Ectodermal cell (in vitro differentiated cells): ENCODE measurements at regions not wholly inside any gene's neighbourhood (a gene's known extent, or its start where the extent isn't known, plus 50 kb on each side); places are given as distances from the start of the nearest gene placed in this dataset.

Experiments used
- H3K27ac ChIP-seq: 2 replicates; pipeline ENCODE4 v1.7.0; 2013; ENCODE audit warnings: mild to moderate bottlenecking, low read depth, low read length; ENCODE audit not compliant: insufficient read depth, poor library complexity, severe bottlenecking
- H3K27me3 ChIP-seq: 2 replicates; pipeline ENCODE4 v1.7.0; 2013; ENCODE audit warnings: mild to moderate bottlenecking, low read length; ENCODE audit not compliant: insufficient read depth, control insufficient read depth, poor library complexity, severe bottlenecking
- H3K36me3 ChIP-seq: one replicate; pipeline ENCODE4 v1.7.0; 2013; ENCODE audit warnings: low read length; ENCODE audit not compliant: control insufficient read depth, insufficient read depth
- H3K4me1 ChIP-seq: one replicate; pipeline ENCODE4 v1.7.0; 2013; ENCODE audit warnings: low read length; ENCODE audit not compliant: control insufficient read depth, insufficient read depth
- H3K4me3 ChIP-seq: 2 replicates; pipeline ENCODE4 v1.7.0; 2013; ENCODE audit warnings: low read depth, low read length, control low read depth; ENCODE audit not compliant: insufficient read depth
- H3K9me3 ChIP-seq: 2 replicates; pipeline ENCODE4 v1.7.0; 2013; ENCODE audit warnings: mild to moderate bottlenecking, low read length, moderate library complexity; ENCODE audit not compliant: control insufficient read depth
- WGBS, 2 experiments: methylation state at CpG; one replicate each; pipeline ENCODE4 v1.1.7; 2013; ENCODE audit warnings: missing lambda C conversion rate in 2 of 2; 5-methylcytosine and 5-hydroxymethylcytosine counted together

DNA sequence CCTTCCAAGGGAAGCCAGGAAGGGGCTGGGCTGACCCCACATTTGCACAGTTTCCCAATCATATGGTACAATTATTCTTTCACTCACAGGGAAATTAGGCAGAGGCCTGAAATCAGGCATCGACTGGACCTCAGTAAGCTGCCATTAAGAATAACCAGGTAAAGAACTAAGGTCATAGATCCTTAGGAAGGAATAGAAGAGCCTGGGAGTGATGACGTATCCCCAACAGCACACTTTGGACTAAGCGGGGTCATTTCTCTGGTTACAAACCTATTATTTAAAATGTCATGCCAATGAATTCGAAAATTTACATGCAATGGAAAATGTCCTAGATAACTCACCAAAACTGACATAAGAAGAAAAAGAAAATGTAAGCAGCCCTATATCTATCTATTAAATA is 118.2 kb downstream of the BRD1 start:
- Histone ChIP-seq H3K9me3 (no peaks in the 10 kb centered on the region), H3K36me3 (no peaks in the 10 kb centered on the region), H3K4me3 (no peak overlapping the region), H3K27ac (no peak overlapping the region), H3K4me1 (no peaks in the 10 kb centered on the region), H3K27me3 (peaks cover 4% of the 10 kb centered on the region)
- 78 to 88% methylated on average over 4 of the region's 4 CpGs for WGBS, 2 experiments

DNA sequence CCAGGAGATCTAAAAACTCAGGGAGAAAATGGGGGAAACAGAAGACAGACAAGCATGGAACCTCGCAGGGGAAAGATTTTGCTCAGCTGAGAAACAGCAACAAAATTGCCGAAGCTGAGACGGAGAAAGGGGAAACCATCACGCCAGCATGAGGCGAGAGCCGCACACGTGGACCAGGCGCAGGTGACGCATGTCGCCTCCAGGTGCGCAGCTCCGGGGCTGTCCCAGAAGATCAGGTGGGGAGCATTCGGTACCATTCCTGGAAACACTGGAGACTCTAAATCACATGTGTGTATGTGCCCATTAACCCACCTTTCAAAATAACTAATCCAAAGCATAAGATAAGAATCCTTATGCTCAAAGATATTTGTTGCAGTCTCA is 121.7 kb downstream of the BRD1 start:
- no peak overlapping the region for H3K4me3 ChIP-seq
- 93 to 94% methylated on average over 13 of the region's 13 CpGs for WGBS, 2 experiments
- H3K36me3 ChIP-seq = no peaks in the 10 kb centered on the region

DNA sequence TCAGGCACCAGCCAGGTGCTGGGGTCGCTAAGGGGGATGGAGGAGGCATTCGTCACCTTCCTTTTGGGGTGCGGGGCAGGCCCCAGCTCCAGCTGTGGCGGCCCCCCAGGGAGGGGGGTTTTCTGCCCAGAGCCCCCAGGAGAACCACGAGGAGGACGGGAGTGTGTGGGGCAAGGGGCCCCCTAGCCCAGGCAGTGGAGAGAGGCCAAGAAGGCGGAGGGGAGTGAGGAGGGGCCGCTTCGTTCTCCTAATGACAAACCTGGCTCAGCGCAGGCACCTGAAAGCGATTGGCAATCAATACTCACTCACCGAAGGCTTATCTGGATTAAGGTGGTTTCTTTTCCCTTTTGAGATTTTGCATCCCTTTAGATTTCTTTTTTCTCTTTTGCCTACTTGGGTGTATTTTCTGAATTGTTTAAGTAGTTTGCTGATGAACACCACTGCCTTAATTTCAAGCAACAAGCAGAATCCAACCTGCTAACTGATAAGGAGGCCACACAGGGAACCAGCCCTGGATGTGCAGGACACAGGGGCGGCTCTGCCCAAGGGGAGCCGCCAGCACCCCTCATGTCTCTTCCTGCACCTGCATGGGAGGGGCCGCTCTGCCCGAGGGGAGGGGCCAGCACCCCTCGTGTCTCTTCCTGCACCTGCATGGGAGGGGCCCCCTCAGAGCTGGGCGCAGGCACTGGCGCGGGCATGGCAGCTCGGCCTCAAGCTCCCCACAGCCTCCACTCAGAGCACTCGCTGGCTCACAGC is 122.3 kb downstream of the BRD1 start:
- no peaks in the 10 kb centered on the region for H3K36me3 ChIP-seq
- no peak overlapping the region for H3K4me3 ChIP-seq
- no peak overlapping the region for H3K27ac ChIP-seq
- 83 to 84% methylated on average over 22 of the region's 22 CpGs for WGBS, 2 experiments
- no peaks in the 10 kb centered on the region for H3K27me3 ChIP-seq
- H3K9me3 ChIP-seq = no peaks in the 10 kb centered on the region
- no peaks in the 10 kb centered on the region for H3K4me1 ChIP-seq

More for the DNA sequence above, 121.7 kb downstream of the BRD1 start:
- Histone ChIP-seq H3K4me1 (no peaks in the 10 kb centered on the region), H3K9me3 (no peaks in the 10 kb centered on the region), H3K27me3 (no peaks in the 10 kb centered on the region), H3K27ac (no peak overlapping the region)

DNA sequence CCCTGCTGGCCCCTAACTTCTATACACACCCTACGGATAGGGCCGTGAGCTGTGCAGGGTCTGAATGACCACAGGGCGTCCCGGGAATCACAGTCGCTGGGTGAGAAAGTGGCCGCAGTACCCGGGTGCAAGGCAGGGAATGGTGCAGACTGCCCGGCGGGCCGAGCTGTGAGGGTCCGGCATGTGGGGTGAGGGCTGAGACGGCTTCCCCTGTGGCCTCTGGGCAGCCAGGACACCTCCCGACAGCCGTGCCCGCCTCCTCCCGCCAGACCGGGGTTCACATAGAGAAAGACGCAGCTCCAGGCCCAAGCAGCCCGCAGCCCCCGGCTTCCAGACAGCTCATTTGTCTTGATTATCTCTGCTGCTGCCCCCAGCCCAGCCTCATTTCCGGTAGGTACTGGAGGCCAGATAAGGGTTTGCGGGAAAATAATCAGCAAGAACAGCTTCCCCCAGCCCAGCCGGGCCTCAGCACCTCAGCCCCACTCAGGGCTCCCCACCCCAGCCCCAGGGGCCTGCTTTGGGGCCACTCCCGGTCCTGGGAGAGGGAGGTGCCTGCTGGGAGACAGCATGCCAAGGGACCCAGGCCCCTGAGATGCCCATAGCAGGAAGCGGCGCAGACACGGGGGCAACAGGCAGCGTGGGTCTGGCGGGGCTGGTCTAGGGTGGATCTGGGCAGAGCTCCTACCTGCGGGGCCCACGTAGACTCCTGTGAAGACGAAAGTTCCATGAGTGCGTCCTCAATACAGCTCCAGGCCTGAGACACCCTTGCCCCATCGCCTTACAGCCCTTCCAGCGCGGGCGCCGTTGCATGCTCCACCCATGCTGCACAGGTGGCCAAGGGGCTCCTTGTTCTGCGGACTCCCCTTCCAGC is 123.1 kb downstream of the BRD1 start:
- Histone ChIP-seq H3K4me3 (no peak overlapping the region), H3K36me3 (no peaks in the 10 kb centered on the region), H3K4me1 (no peaks in the 10 kb centered on the region), H3K27ac (no peak overlapping the region), H3K9me3 (no peaks in the 10 kb centered on the region), H3K27me3 (no peaks in the 10 kb centered on the region)
- WGBS, 2 experiments = 94 to 95% methylated on average over 39 of the region's 39 CpGs

DNA sequence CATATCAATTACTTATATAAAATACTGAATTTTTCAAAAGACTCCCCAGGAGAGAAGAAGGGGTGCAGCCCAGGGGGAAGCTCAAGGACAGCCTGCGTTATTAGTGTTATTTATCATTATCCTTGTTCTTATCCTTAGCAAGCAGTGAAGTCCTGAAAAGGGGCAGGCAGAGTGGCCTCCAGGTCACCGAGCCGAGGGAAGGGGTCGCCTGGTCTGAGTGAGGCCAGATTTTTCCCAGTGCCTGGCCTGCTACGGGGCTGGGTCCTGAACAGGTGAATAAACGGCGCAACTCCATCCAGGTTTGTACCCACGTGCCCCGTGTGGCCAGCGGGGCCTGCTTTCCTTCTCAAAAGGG is 123.7 kb downstream of the BRD1 start:
- Histone ChIP-seq H3K27me3 (no peaks in the 10 kb centered on the region), H3K36me3 (no peaks in the 10 kb centered on the region), H3K27ac (no peak overlapping the region), H3K9me3 (no peaks in the 10 kb centered on the region), H3K4me1 (no peaks in the 10 kb centered on the region), H3K4me3 (no peak overlapping the region)
- 92 to 94% methylated on average over 10 of the region's 10 CpGs for WGBS, 2 experiments

DNA sequence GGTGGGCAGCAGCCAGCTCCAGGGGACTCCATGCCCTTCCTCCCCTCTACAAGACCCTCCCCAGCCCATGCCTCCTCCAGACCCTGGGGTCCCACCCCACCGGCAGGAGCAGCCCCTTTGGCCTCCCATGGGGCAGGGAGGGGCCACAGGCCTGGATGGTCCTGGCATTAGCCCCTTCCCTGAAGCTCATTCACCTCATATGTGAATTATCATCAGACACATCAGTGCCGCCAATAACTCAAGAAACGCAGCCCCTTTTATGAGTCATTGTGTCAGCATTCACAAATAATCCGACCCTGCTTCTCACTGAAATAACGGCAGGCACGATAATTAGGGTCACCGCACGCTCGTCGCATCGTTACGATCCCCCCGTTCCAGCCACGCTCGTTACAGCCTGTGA is 124.2 kb downstream of the BRD1 start:
- Histone ChIP-seq H3K4me3 (no peak overlapping the region), H3K27me3 (no peaks in the 10 kb centered on the region), H3K4me1 (no peaks in the 10 kb centered on the region), H3K9me3 (no peaks in the 10 kb centered on the region), H3K27ac (no peak overlapping the region), H3K36me3 (no peaks in the 10 kb centered on the region)
- 95% methylated on average over 15 of the region's 15 CpGs for WGBS, 2 experiments

DNA sequence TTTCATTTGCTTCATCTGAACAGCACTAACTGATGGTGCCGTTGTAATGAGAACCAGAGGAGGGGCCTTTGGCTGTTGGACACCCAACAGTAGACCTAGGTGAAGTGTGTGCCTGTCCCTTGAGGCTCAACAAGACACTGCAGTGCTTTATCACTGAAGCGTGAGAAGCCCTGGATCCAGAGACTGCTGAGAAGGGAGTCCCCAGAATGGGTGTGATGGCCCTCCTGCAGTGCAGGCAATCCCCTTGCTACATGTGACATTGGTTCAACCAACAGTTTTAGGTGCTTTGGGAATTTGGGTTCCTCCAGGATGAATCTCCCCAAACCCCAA is 125.6 kb downstream of the BRD1 start:
- H3K4me1 ChIP-seq = no peaks in the 10 kb centered on the region
- no peaks in the 10 kb centered on the region for H3K36me3 ChIP-seq
- 89 to 94% methylated on average over 2 of the region's 2 CpGs for WGBS, 2 experiments
- no peaks in the 10 kb centered on the region for H3K9me3 ChIP-seq
- H3K27ac ChIP-seq = no peak overlapping the region
- H3K4me3 ChIP-seq = no peak overlapping the region
- no peaks in the 10 kb centered on the region for H3K27me3 ChIP-seq

DNA sequence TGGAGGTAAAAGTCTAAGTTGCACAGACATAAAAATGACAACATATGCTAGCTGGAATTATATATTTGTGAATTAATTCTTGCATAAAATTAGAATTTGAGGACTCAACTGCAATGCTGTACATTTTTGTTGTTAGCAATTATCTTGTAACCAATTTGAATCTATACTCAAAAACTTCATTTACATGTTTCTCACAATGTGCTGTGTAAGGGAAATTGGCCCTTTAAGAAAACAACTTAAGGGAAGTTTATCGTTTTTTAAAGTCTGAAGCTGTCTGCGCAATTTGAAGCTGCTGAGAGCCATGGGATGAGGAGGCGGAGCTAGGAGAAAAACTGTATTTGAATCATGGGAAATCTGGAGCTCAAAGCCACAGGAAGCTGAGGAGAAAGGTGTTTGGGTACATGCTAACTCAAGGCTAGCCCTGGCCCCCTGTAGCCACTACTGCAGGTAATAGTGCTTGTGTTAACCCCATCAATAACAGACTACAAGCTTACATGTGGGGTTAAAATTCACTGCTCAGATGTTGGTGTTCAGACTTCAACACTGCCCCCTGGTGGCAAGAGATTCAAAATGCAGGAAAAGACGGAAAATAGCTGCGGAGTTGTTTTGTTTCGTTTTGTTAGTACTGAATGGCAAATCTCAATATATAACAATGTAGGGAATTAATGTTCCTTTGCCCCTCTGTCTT is 126.1 kb downstream of the BRD1 start:
- Histone ChIP-seq H3K36me3 (no peaks in the 10 kb centered on the region), H3K4me1 (no peaks in the 10 kb centered on the region), H3K9me3 (no peaks in the 10 kb centered on the region), H3K27ac (no peak overlapping the region), H3K4me3 (no peak overlapping the region), H3K27me3 (no peaks in the 10 kb centered on the region)
- WGBS, 2 experiments = 90 to 95% methylated on average over 6 of the region's 6 CpGs

DNA sequence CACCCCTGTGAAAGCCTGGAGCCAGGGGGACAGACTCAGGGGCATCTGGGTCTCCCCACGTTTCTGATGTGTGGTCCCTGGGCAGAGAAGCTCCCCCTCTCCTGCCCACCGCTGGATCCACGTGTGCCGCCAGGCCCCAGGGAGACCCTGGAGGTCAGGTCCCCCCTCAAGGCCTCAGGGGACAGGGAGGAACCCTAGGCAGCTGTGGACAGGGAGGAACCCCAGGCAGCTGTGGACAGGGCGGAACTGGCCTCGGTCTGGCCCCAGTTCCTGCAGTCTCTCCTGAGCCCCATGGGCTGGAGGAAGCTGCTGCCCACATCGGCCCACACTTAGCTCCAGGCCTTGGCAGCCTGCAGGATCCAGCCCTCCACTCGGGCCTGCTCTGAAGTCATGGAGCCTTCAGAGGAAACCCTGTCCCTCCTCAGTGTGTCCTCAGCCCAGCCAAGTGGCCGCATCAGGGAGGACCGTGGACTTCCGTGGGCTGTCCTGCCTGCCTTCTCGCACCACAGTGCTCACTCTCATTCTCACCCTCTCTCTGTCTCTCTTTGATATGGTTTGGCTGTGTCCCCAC is 127.7 kb downstream of the BRD1 start:
- H3K27me3 ChIP-seq = no peaks in the 10 kb centered on the region
- H3K27ac ChIP-seq = no peak overlapping the region
- H3K9me3 ChIP-seq = no peaks in the 10 kb centered on the region
- H3K4me1 ChIP-seq = no peaks in the 10 kb centered on the region
- no peak overlapping the region for H3K4me3 ChIP-seq
- H3K36me3 ChIP-seq = no peaks in the 10 kb centered on the region
- WGBS, 2 experiments = 91 to 93% methylated on average over 12 of the region's 12 CpGs

DNA sequence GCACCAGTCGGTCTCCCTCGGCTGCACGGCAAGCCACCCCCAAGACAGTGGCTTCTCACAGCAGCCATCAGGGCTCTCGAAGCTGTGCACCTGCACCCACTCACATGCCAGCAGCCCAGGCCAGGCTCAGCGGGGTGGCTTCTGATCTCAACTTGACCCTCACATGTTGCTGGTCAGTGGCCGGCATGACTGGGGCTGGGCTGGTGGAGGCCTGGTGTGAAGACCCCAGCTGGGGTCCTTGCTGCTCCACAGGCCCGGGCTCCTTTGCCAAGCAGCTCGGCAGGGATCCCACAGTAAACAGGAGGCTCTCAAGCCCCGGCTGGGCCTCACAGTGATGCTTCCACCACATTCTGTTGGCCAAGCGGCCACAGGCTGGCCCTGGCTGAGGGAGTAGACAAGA is 128.2 kb downstream of the BRD1 start:
- no peak overlapping the region for H3K4me3 ChIP-seq
- WGBS, 2 experiments = 83% methylated on average over 10 of the region's 10 CpGs
- H3K4me1 ChIP-seq = no peaks in the 10 kb centered on the region
- no peaks in the 10 kb centered on the region for H3K36me3 ChIP-seq
- H3K9me3 ChIP-seq = no peaks in the 10 kb centered on the region
- H3K27me3 ChIP-seq = no peaks in the 10 kb centered on the region
- H3K27ac ChIP-seq = no peak overlapping the region
